ENCODE measurements at regions not wholly inside any gene's neighbourhood (a gene's known extent, or its start where the extent isn't known, plus 50 kb on each side); places are given as distances from the start of the nearest gene placed in this dataset.
A peak's percentile ranks its signal among the peaks of the same experiment; 100 is the strongest.

DNA sequence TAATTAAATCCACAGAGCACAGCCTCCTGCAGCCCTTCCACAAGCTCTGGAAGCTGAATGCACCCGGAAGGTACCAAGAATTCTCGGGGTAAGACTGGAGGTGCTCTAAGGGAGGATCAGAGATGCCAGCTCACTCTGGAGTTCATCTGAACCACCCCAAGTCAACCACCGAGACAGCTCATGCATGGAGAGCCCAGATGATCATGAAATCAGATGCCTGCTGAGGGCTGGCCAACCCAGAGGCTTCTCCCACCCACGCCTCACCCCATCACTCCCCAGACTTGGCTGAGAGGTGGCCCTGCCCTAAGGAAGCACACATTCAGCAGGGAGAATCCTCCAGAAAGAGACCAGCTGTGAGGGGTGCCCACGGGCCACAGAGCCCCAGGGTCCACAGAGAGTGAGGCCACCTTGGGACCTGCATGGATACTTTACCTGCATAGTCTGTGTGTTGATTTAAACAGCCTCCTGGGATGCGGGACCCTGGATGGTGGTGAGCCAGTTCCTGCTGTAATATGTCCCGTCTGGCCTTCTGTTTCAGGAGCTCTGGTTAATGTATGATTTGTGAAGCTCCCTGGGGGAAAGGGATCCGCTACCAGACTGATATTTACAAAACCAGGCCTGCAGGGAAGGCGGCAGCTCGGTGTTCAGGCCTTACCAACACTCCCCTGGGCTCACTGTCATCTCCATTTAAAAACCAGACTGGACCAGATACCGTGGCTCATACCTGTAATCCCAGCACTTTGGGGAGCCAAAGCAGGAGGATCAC, 64.9 kb downstream of the INSIG1 start:
- no peak overlapping the region for H3K4me3 ChIP-seq (ENCODE audit: low read length)
- H3K27ac ChIP-seq (ENCODE audit: low read depth in 1 of 2, low read length in 2 of 2): no peak overlapping the region
- Mint-ChIP-seq H3K9me3 (no peaks in the 10 kb centered on the region), H3K4me3 (no peak overlapping the region), H3K27me3 (peaks cover 66% of the 10 kb centered on the region), H3K4me1 (ENCODE audit: low read depth) (no peaks in the 10 kb centered on the region), H3K36me3 (ENCODE audit: low read depth) (no peaks in the 10 kb centered on the region), H3K27ac (no peak overlapping the region)
- ChIA-PET CTCF (no interaction called here), POLR2A (no interaction called here)
- H3K27me3 ChIP-seq (ENCODE audit: control insufficient read depth in 1 of 2, insufficient read depth in 2 of 2, low read length in 2 of 2): peaks cover 11 to 13% of the 10 kb centered on the region in 2 experiments
- H3K9me3 ChIP-seq (ENCODE audit: control insufficient read depth in 1 of 2, insufficient read depth in 1 of 2, low read length in 2 of 2): peaks cover 0 to 7% of the 10 kb centered on the region in 2 experiments
- H3K36me3 ChIP-seq (ENCODE audit: insufficient read depth, low read length): no peaks in the 10 kb centered on the region
- ATAC-seq (ENCODE audit: poor library complexity): no peak
- no peak for DNase-seq
- intact Hi-C loops (cut with DNase I, micrococcal nuclease): no loop called here
- TF ChIP-seq, protein P1, sequence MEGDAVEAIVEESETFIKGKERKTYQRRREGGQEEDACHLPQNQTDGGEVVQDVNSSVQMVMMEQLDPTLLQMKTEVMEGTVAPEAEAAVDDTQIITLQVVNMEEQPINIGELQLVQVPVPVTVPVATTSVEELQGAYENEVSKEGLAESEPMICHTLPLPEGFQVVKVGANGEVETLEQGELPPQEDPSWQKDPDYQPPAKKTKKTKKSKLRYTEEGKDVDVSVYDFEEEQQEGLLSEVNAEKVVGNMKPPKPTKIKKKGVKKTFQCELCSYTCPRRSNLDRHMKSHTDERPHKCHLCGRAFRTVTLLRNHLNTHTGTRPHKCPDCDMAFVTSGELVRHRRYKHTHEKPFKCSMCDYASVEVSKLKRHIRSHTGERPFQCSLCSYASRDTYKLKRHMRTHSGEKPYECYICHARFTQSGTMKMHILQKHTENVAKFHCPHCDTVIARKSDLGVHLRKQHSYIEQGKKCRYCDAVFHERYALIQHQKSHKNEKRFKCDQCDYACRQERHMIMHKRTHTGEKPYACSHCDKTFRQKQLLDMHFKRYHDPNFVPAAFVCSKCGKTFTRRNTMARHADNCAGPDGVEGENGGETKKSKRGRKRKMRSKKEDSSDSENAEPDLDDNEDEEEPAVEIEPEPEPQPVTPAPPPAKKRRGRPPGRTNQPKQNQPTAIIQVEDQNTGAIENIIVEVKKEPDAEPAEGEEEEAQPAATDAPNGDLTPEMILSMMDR (IDR thresholded peaks at IDR 0.05): no peak
- H3K4me1 ChIP-seq (ENCODE audit: insufficient read depth, low read length): no peaks in the 10 kb centered on the region

DNA sequence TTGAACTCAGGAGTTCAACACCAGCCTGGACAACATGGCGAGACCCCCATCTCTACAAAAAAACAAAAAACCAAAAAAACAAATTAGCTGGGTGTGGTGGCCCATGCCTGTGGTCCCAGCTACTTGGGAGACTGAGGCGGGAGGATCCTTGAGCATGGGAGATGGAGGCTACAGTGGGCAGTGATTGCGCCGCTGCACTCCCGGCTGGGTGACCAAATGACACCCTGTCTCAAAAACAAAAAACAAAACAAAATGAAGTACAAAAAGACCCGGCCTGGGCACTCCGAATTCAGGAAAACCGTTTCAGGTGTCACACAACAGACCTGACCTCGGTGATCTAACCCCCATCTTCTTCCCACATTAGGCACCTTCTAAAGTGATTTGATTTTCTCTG, 65.5 kb downstream of the INSIG1 start:
- Histone ChIP-seq H3K4me3 (ENCODE audit: low read length) (no peak overlapping the region), H3K27me3 (ENCODE audit: control insufficient read depth in 1 of 2, insufficient read depth in 2 of 2, low read length in 2 of 2) (peaks cover 9 to 13% of the 10 kb centered on the region in 2 experiments), H3K27ac (ENCODE audit: low read depth in 1 of 2, low read length in 2 of 2) (no peak overlapping the region), H3K36me3 (ENCODE audit: insufficient read depth, low read length) (no peaks in the 10 kb centered on the region), H3K9me3 (ENCODE audit: control insufficient read depth in 1 of 2, insufficient read depth in 1 of 2, low read length in 2 of 2) (peaks cover 0 to 3% of the 10 kb centered on the region in 2 experiments), H3K4me1 (ENCODE audit: insufficient read depth, low read length) (no peaks in the 10 kb centered on the region)
- Mint-ChIP-seq H3K36me3 (ENCODE audit: low read depth) (no peaks in the 10 kb centered on the region), H3K27ac (no peak overlapping the region), H3K27me3 (peaks cover 61% of the 10 kb centered on the region), H3K4me1 (ENCODE audit: low read depth) (no peaks in the 10 kb centered on the region), H3K4me3 (no peak overlapping the region), H3K9me3 (no peaks in the 10 kb centered on the region)
- intact Hi-C loops (cut with DNase I, micrococcal nuclease): no loop called here
- ATAC-seq (ENCODE audit: poor library complexity) (no peak), DNase-seq (no peak)
- ChIA-PET CTCF (no interaction called here), POLR2A (no interaction called here)
- TF ChIP-seq, protein P1 (IDR thresholded peaks at IDR 0.05): no peak

DNA sequence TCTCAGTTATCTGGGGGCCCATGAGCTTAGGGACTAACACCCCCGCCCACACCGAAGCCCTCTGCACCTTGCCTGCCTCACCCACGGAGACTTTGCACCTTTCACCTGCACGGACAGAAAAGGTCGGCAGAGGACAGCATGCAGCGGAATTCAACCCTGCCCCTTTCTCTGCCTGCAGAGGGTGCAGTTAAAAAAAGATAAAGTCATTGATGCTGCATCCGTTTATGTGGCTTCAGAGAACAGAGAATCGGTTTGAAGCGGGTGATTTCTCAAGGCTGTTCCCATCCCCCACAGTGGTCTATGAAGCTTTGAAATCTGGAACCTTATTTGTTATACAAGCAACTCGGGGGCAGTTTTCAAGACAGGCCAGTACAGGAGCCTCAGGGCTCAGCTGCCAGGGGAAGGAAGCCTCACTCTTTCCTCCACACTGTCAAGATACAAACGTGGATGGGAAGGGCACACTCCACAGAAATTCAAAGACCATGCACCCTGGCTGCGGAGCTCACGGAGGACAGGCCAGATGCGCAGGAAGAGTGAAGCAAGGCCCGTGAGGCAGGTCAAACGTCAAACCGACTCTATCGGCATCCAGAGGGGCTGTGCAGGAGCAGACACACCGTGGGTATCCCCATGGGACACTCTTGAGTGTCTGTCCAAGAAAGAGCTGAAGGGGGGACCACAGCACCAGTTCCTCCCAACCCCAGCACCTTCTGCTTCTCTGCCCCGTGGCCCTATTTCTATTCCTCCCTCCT, 66.3 kb downstream of the INSIG1 start:
- no peak overlapping the region for H3K4me3 ChIP-seq (ENCODE audit: low read length)
- no peak overlapping the region for H3K27ac ChIP-seq (ENCODE audit: low read depth in 1 of 2, low read length in 2 of 2)
- H3K4me1 Mint-ChIP-seq (ENCODE audit: low read depth): no peaks in the 10 kb centered on the region
- DNase-seq (peak in 1 of 14 experiments; percentile 23), ATAC-seq (ENCODE audit: poor library complexity) (no peak)
- no peaks in the 10 kb centered on the region for H3K36me3 ChIP-seq (ENCODE audit: insufficient read depth, low read length)
- peaks cover 67% of the 10 kb centered on the region for H3K27me3 Mint-ChIP-seq
- no peaks in the 10 kb centered on the region for H3K4me1 ChIP-seq (ENCODE audit: insufficient read depth, low read length)
- intact Hi-C loops (cut with DNase I, micrococcal nuclease): no loop called here
- no peak overlapping the region for H3K4me3 Mint-ChIP-seq
- POLR2A ChIA-PET: no interaction called here
- H3K27me3 ChIP-seq (ENCODE audit: control insufficient read depth in 1 of 2, insufficient read depth in 2 of 2, low read length in 2 of 2): peaks cover 9 to 13% of the 10 kb centered on the region in 2 experiments
- CTCF ChIA-PET: no interaction called here
- no peaks in the 10 kb centered on the region for H3K36me3 Mint-ChIP-seq (ENCODE audit: low read depth)
- H3K27ac Mint-ChIP-seq: no peak overlapping the region
- H3K9me3 ChIP-seq (ENCODE audit: control insufficient read depth in 1 of 2, insufficient read depth in 1 of 2, low read length in 2 of 2): peaks cover 0 to 5% of the 10 kb centered on the region in 2 experiments
- TF ChIP-seq, protein P1 (IDR thresholded peaks at IDR 0.05): no peak
- no peaks in the 10 kb centered on the region for H3K9me3 Mint-ChIP-seq

Measured in CD4-positive, alpha-beta T cell (primary cell).